ENCODE measurements at regions not wholly inside any gene's neighbourhood (a gene's known extent, or its start where the extent isn't known, plus 50 kb on each side); places are given as distances from the start of the nearest gene placed in this dataset.

DNA sequence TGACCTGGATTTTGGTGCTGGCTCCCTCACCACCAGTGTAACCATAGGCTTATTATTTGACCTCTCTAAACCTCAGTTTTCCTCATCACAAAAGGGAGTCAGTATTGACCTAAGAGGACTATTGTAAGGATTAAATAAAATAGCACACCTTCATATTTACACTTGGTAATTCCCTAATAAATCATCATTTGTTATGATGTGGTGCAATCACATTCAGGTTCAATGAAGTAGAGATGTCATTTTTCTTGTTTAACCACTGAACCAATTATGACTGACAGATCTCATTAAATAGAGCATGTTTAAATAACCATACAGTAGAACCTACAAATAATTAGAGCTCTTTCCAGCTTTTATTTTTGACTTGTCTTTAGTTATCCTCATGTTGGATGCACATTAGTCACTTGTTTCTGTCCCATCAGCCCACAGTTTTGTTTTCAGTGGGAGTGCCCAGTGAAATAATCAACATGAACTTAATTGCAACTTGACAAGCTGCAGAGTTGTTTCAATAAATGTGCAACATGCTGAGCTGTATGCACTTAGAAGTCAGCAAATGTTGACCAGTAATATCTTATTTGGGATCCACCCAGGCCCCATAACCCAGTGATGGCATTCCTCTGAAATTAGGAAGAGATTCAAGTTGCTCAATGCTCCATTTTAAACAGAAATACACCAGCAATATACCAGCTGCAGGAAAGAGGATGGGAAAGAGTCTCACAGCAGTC lies 451.7 kb upstream of the MARCKS start:
- TF ChIP-seq, protein P1, sequence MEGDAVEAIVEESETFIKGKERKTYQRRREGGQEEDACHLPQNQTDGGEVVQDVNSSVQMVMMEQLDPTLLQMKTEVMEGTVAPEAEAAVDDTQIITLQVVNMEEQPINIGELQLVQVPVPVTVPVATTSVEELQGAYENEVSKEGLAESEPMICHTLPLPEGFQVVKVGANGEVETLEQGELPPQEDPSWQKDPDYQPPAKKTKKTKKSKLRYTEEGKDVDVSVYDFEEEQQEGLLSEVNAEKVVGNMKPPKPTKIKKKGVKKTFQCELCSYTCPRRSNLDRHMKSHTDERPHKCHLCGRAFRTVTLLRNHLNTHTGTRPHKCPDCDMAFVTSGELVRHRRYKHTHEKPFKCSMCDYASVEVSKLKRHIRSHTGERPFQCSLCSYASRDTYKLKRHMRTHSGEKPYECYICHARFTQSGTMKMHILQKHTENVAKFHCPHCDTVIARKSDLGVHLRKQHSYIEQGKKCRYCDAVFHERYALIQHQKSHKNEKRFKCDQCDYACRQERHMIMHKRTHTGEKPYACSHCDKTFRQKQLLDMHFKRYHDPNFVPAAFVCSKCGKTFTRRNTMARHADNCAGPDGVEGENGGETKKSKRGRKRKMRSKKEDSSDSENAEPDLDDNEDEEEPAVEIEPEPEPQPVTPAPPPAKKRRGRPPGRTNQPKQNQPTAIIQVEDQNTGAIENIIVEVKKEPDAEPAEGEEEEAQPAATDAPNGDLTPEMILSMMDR (IDR thresholded peaks at IDR 0.05; ENCODE audit: low read depth, low read length): no peak
- no peak for TF ChIP-seq POLR2A (IDR thresholded peaks at IDR 0.05; ENCODE audit: extremely low read depth, insufficient read length)
- TF ChIP-seq MYC (IDR thresholded peaks at IDR 0.05; ENCODE audit: low read depth, low read length): no peak

All from NB4 (cell line).